ENCODE measurements at regions not wholly inside any gene's neighbourhood (a gene's known extent, or its start where the extent isn't known, plus 50 kb on each side); places are given as distances from the start of the nearest gene placed in this dataset.

DNA sequence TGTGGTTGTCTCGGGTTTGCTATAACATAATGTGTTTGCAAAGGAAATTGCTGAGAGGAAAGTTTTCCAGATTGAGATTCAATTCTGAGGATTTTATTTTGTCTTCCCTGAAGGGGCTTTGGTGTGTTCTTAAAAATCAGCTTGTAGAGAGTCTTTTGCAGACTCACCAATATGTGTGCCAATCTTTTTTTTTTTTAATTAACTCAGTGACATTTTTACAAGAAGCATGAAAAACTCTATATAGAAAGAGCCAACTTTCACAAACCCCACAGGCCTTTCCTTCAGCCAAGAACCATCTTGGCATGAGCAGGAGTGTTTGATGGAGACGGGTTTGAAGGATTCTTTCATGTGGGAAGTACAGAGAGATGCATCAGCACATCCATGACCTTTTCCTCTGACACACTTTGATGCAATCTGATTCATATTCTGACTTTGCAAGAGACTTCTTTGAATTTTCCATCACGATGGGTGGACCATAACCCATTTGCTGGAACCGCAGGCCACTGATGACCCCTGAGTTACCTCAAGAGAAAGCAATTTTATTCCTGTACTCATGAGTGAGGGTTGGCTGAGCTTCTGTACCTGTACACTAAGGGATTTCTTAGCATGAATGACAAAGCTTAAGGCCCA is 892.6 kb downstream of the XPNPEP1 start:
- no peak for DNase-seq (ENCODE audit: low read depth, low spot score)
- no peaks in the 10 kb centered on the region for H3K9me3 Mint-ChIP-seq
- no peaks in the 10 kb centered on the region for H3K27me3 Mint-ChIP-seq (ENCODE audit: low read depth)
- no peaks in the 10 kb centered on the region for H3K4me1 Mint-ChIP-seq
- TF ChIP-seq, protein P1, sequence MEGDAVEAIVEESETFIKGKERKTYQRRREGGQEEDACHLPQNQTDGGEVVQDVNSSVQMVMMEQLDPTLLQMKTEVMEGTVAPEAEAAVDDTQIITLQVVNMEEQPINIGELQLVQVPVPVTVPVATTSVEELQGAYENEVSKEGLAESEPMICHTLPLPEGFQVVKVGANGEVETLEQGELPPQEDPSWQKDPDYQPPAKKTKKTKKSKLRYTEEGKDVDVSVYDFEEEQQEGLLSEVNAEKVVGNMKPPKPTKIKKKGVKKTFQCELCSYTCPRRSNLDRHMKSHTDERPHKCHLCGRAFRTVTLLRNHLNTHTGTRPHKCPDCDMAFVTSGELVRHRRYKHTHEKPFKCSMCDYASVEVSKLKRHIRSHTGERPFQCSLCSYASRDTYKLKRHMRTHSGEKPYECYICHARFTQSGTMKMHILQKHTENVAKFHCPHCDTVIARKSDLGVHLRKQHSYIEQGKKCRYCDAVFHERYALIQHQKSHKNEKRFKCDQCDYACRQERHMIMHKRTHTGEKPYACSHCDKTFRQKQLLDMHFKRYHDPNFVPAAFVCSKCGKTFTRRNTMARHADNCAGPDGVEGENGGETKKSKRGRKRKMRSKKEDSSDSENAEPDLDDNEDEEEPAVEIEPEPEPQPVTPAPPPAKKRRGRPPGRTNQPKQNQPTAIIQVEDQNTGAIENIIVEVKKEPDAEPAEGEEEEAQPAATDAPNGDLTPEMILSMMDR (conservative IDR thresholded peaks at IDR 0.05) = no peak
- H3K27ac Mint-ChIP-seq (ENCODE audit: unreplicated experiment) = no peak overlapping the region
- no peak overlapping the region for H3K4me3 Mint-ChIP-seq
- no peaks in the 10 kb centered on the region for H3K36me3 Mint-ChIP-seq (ENCODE audit: low read depth)

DNA sequence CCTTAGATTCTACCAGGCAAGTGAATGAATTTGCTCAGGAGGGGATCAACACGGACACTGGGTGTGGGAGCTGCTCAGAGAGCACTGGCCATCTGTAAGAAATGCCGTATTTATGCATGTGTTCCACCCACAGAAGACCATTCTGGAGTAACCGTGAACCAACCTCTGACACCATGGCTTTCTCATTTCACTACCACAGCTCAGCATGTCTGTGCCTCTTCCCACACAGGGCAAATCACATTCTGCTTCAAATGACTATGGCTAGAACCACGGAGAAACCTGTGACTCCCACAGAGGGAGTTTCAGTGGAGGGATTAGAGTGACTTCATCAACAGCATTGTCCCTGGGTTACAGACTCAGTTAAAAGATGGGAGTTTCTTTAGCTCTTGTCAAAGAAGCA is 893.4 kb downstream of the XPNPEP1 start:
- no peak overlapping the region for H3K27ac Mint-ChIP-seq (ENCODE audit: unreplicated experiment)
- H3K36me3 Mint-ChIP-seq (ENCODE audit: low read depth) = no peaks in the 10 kb centered on the region
- DNase-seq (ENCODE audit: low read depth, low spot score) = no peak
- no peaks in the 10 kb centered on the region for H3K9me3 Mint-ChIP-seq
- TF ChIP-seq, protein P1 (conservative IDR thresholded peaks at IDR 0.05) = no peak
- no peaks in the 10 kb centered on the region for H3K27me3 Mint-ChIP-seq (ENCODE audit: low read depth)
- H3K4me3 Mint-ChIP-seq = no peak overlapping the region
- no peaks in the 10 kb centered on the region for H3K4me1 Mint-ChIP-seq

DNA sequence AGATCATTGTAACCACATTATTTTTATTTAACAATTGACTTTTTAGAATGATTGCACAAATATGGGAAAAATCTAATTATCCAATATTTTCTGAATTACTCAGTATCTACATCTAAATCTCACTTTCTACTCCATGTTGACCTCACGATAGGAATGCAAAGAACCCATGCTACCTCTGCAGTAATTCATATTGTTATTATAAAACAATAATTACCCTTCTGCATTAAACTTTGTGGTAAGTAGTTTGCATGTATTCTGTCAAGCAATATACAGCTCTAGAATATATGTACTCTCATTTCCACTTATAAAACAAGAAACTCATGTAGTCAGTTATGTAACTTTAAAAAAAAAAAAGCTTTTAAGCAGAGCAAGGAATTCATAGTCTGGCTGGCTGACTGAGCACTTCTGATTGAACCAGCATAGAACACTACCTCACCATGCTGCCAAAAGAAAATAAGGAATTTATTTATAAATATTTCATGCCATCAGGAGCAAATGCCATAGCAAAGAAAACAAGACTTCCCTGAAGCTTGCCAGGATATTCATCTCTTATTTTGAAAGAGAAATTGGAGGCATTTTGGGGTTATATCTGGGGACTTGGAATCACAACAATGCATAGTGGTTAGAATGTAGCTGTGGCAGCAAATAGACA is 895.7 kb downstream of the XPNPEP1 start:
- H3K36me3 Mint-ChIP-seq (ENCODE audit: low read depth) = no peaks in the 10 kb centered on the region

DNA sequence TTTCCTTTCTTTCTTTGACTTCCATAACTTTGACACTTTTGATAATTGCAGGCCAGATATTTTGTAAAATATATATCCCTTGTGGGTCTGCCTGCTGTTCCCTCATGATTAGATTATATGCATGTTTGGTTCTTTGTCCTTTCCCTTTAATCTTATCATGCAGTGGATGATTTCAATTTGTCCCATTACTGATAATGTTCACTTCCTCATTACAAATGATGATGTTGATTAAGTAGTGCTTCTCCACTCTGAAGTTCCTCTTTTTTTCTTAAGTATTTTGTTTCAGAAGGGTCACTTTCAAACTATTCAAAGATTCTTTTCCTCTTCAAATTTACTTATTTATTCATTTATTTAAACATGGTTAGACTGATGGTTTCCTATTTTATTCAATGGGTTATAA is 898.1 kb downstream of the XPNPEP1 start:
- TF ChIP-seq, protein P1 (conservative IDR thresholded peaks at IDR 0.05) = no peak
- Mint-ChIP-seq H3K4me3 (no peak overlapping the region), H3K9me3 (peaks cover 2% of the 10 kb centered on the region), H3K4me1 (no peaks in the 10 kb centered on the region), H3K36me3 (ENCODE audit: low read depth) (no peaks in the 10 kb centered on the region), H3K27me3 (ENCODE audit: low read depth) (no peaks in the 10 kb centered on the region), H3K27ac (ENCODE audit: unreplicated experiment) (no peak overlapping the region)
- DNase-seq (ENCODE audit: low read depth, low spot score) = no peak

More for the DNA sequence above, 895.7 kb downstream of the XPNPEP1 start:
- no peak for DNase-seq (ENCODE audit: low read depth, low spot score)
- no peaks in the 10 kb centered on the region for H3K27me3 Mint-ChIP-seq (ENCODE audit: low read depth)
- H3K9me3 Mint-ChIP-seq = peaks cover 2% of the 10 kb centered on the region
- TF ChIP-seq, protein P1 (conservative IDR thresholded peaks at IDR 0.05) = no peak
- no peak overlapping the region for H3K4me3 Mint-ChIP-seq
- no peak overlapping the region for H3K27ac Mint-ChIP-seq (ENCODE audit: unreplicated experiment)
- H3K4me1 Mint-ChIP-seq = no peaks in the 10 kb centered on the region

DNA sequence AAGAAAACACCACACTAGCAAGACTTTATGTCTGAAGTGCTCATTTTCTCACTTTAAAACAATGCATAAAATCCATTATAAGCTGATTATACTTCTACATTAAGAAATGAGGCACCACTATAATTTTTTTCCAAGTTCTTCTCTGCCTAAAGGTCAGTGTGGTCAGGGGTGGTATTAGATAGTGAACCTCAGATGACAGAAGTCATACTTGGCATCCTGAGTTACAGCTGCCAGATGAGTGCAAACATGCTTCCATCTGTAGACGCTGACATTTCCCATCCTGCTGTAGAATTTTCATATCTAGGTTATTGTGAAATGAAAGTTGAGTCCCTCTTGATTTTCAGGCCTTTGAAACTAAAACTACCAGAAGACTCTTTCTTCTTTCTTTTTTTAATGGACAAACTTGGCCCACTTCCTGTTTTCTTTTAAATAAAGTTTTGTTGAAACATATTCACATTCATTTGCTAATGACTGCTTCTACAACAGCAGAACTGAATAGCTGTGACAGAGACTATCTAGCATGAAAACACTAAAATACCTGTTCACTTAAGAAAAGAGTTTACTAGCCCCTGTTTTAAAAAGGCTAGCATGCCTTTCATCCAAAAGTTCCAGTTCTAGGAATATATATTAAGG is 900.8 kb downstream of the XPNPEP1 start:
- H3K27ac Mint-ChIP-seq (ENCODE audit: unreplicated experiment) = no peak overlapping the region
- TF ChIP-seq, protein P1 (conservative IDR thresholded peaks at IDR 0.05) = no peak
- no peaks in the 10 kb centered on the region for H3K36me3 Mint-ChIP-seq (ENCODE audit: low read depth)
- peaks cover 2% of the 10 kb centered on the region for H3K27me3 Mint-ChIP-seq (ENCODE audit: low read depth)
- no peak for DNase-seq (ENCODE audit: low read depth, low spot score)
- no peaks in the 10 kb centered on the region for H3K4me1 Mint-ChIP-seq
- H3K4me3 Mint-ChIP-seq = no peak overlapping the region
- H3K9me3 Mint-ChIP-seq = peaks cover 2% of the 10 kb centered on the region

Measured in neural crest cell (in vitro differentiated cells).